ENCODE measurements at regions not wholly inside any gene's neighbourhood (a gene's known extent, or its start where the extent isn't known, plus 50 kb on each side); places are given as distances from the start of the nearest gene placed in this dataset.

DNA sequence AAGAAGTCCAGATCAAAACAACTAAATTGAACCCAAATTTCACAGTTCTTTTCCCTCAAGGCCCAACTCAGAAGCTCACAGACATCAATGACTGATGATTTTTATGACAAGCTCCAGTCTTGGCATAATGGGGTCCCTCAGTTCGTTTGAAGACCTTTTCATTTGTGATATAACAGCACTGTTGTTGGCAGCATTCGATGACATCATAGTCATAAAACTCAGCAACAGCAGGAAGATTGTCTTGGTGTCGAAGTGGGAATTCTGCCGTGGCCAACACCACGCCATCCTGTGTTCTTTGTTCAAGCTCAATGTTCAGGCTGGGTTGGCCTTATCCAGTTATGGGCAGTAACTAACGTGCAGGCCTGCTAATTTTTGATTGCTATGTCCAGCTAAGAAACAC is 261.7 kb downstream of the C7orf25 start:
- TF ChIP-seq CTCF (IDR thresholded peaks at IDR 0.05) (no peak), EP300 (IDR thresholded peaks at IDR 0.05) (no peak)

Measured in suprapubic skin (tissue), 3 donors.